ENCODE measurements at regions not wholly inside any gene's neighbourhood (a gene's known extent, or its start where the extent isn't known, plus 50 kb on each side); places are given as distances from the start of the nearest gene placed in this dataset.
"Not testable (repeated sequence)": the region's sequence is repeated elsewhere in the genome, so short reads cannot be mapped to it uniquely, and the experiment has no call there.

GRCh38 chr17:22217135-22217534 lies 524.8 kb downstream of the KCNJ18 start:
- peak overlapping the region; percentile 68; the same call in 1 of the 2 replicates for H3K9ac ChIP-seq (ENCODE audit: low read depth, low read length)
- no peaks in the 10 kb centered on the region for H3K36me3 ChIP-seq (ENCODE audit: insufficient read depth, low read depth, low read length)
- H3K4me1 ChIP-seq (ENCODE audit: insufficient read depth, low read length) = no peaks in the 10 kb centered on the region
- no peaks in the 10 kb centered on the region for H3K9me3 ChIP-seq (ENCODE audit: insufficient read depth, low read depth, low read length)
- peak overlapping the region; percentile 69; the same call in 1 of the 2 replicates for H3K4me3 ChIP-seq (ENCODE audit: low read length)
- no peak overlapping the region for H3K27ac ChIP-seq (ENCODE audit: low read length)
- no peaks in the 10 kb centered on the region for H3K27me3 ChIP-seq (ENCODE audit: insufficient read depth, low read length)

GRCh38 chr17:22221344-22221743 lies 529.0 kb downstream of the KCNJ18 start:
- no peak overlapping the region for H3K9ac ChIP-seq (ENCODE audit: low read depth, low read length)
- H3K4me3 ChIP-seq (ENCODE audit: low read length) = no peak overlapping the region
- no peaks in the 10 kb centered on the region for H3K4me1 ChIP-seq (ENCODE audit: insufficient read depth, low read length)
- no peak overlapping the region for H3K27ac ChIP-seq (ENCODE audit: low read length)
- no peaks in the 10 kb centered on the region for H3K36me3 ChIP-seq (ENCODE audit: insufficient read depth, low read depth, low read length)
- H3K27me3 ChIP-seq (ENCODE audit: insufficient read depth, low read length) = no peaks in the 10 kb centered on the region
- H3K9me3 ChIP-seq (ENCODE audit: insufficient read depth, low read depth, low read length) = no peaks in the 10 kb centered on the region

GRCh38 chr17:22226477-22226876 lies 534.2 kb downstream of the KCNJ18 start:
- not testable (repeated sequence) for H3K27me3 ChIP-seq (ENCODE audit: insufficient read depth, low read length); H3K9ac ChIP-seq (ENCODE audit: low read depth, low read length); H3K4me3 ChIP-seq (ENCODE audit: low read length); H3K36me3 ChIP-seq (ENCODE audit: insufficient read depth, low read depth, low read length); H3K27ac ChIP-seq (ENCODE audit: low read length); H3K4me1 ChIP-seq (ENCODE audit: insufficient read depth, low read length); H3K9me3 ChIP-seq (ENCODE audit: insufficient read depth, low read depth, low read length)

- not testable (repeated sequence) for H3K4me1 ChIP-seq (ENCODE audit: insufficient read depth, low read length); H3K27ac ChIP-seq (ENCODE audit: low read length); H3K4me3 ChIP-seq (ENCODE audit: low read length); H3K27me3 ChIP-seq (ENCODE audit: insufficient read depth, low read length); H3K36me3 ChIP-seq (ENCODE audit: insufficient read depth, low read depth, low read length); H3K9me3 ChIP-seq (ENCODE audit: insufficient read depth, low read depth, low read length); H3K9ac ChIP-seq (ENCODE audit: low read depth, low read length)
These were observed 534.6 kb downstream of the KCNJ18 start for GRCh38 chr17:22226932-22227331.

GRCh38 chr17:22227699-22228553 lies 535.6 kb downstream of the KCNJ18 start:
- not testable (repeated sequence) for H3K36me3 ChIP-seq (ENCODE audit: insufficient read depth, low read depth, low read length); H3K9ac ChIP-seq (ENCODE audit: low read depth, low read length); H3K4me1 ChIP-seq (ENCODE audit: insufficient read depth, low read length); H3K4me3 ChIP-seq (ENCODE audit: low read length); H3K27me3 ChIP-seq (ENCODE audit: insufficient read depth, low read length); H3K27ac ChIP-seq (ENCODE audit: low read length)
- peaks cover 15% of the 10 kb centered on the region for H3K9me3 ChIP-seq (ENCODE audit: insufficient read depth, low read depth, low read length)

GRCh38 chr17:22229821-22230220 lies 537.5 kb downstream of the KCNJ18 start:
- H3K9me3 ChIP-seq (ENCODE audit: insufficient read depth, low read depth, low read length) = peaks cover 34% of the 10 kb centered on the region
- H3K36me3 ChIP-seq (ENCODE audit: insufficient read depth, low read depth, low read length); H3K4me3 ChIP-seq (ENCODE audit: low read length); H3K27ac ChIP-seq (ENCODE audit: low read length); H3K9ac ChIP-seq (ENCODE audit: low read depth, low read length); H3K27me3 ChIP-seq (ENCODE audit: insufficient read depth, low read length); H3K4me1 ChIP-seq (ENCODE audit: insufficient read depth, low read length): not testable (repeated sequence)

- H3K9me3 ChIP-seq (ENCODE audit: insufficient read depth, low read depth, low read length) = peaks cover 62% of the 10 kb centered on the region
- no peaks in the 10 kb centered on the region for H3K27me3 ChIP-seq (ENCODE audit: insufficient read depth, low read length)
- H3K9ac ChIP-seq (ENCODE audit: low read depth, low read length) = no peak overlapping the region
- H3K36me3 ChIP-seq (ENCODE audit: insufficient read depth, low read depth, low read length) = no peaks in the 10 kb centered on the region
- H3K4me3 ChIP-seq (ENCODE audit: low read length) = no peak overlapping the region
- no peak overlapping the region for H3K27ac ChIP-seq (ENCODE audit: low read length)
- H3K4me1 ChIP-seq (ENCODE audit: insufficient read depth, low read length) = no peaks in the 10 kb centered on the region
These were observed 541.1 kb downstream of the KCNJ18 start for GRCh38 chr17:22233382-22233781.

GRCh38 chr17:22242472-22242871 lies 550.1 kb downstream of the KCNJ18 start:
- no peaks in the 10 kb centered on the region for H3K36me3 ChIP-seq (ENCODE audit: insufficient read depth, low read depth, low read length)
- H3K27ac ChIP-seq (ENCODE audit: low read length) = no peak overlapping the region
- H3K4me1 ChIP-seq (ENCODE audit: insufficient read depth, low read length) = no peaks in the 10 kb centered on the region
- H3K9me3 ChIP-seq (ENCODE audit: insufficient read depth, low read depth, low read length) = peaks cover 81% of the 10 kb centered on the region
- no peaks in the 10 kb centered on the region for H3K27me3 ChIP-seq (ENCODE audit: insufficient read depth, low read length)
- no peak overlapping the region for H3K9ac ChIP-seq (ENCODE audit: low read depth, low read length)
- H3K4me3 ChIP-seq (ENCODE audit: low read length) = no peak overlapping the region

- Histone ChIP-seq H3K4me1 (ENCODE audit: insufficient read depth, low read length) (no peaks in the 10 kb centered on the region), H3K9me3 (ENCODE audit: insufficient read depth, low read depth, low read length) (peaks cover 94% of the 10 kb centered on the region), H3K36me3 (ENCODE audit: insufficient read depth, low read depth, low read length) (no peaks in the 10 kb centered on the region), H3K9ac (ENCODE audit: low read depth, low read length) (no peak overlapping the region), H3K4me3 (ENCODE audit: low read length) (no peak overlapping the region), H3K27me3 (ENCODE audit: insufficient read depth, low read length) (no peaks in the 10 kb centered on the region), H3K27ac (ENCODE audit: low read length) (no peak overlapping the region)
These were observed 559.2 kb downstream of the KCNJ18 start for GRCh38 chr17:22251498-22251897.

- no peaks in the 10 kb centered on the region for H3K4me1 ChIP-seq (ENCODE audit: insufficient read depth, low read length)
- H3K9ac ChIP-seq (ENCODE audit: low read depth, low read length) = no peak overlapping the region
- no peaks in the 10 kb centered on the region for H3K36me3 ChIP-seq (ENCODE audit: insufficient read depth, low read depth, low read length)
- H3K27me3 ChIP-seq (ENCODE audit: insufficient read depth, low read length) = no peaks in the 10 kb centered on the region
- H3K27ac ChIP-seq (ENCODE audit: low read length) = no peak overlapping the region
- peaks cover 95% of the 10 kb centered on the region for H3K9me3 ChIP-seq (ENCODE audit: insufficient read depth, low read depth, low read length)
- no peak overlapping the region for H3K4me3 ChIP-seq (ENCODE audit: low read length)
These were observed 560.7 kb downstream of the KCNJ18 start for GRCh38 chr17:22253007-22253406.

- H3K4me1 ChIP-seq (ENCODE audit: insufficient read depth, low read length) = no peaks in the 10 kb centered on the region
- no peaks in the 10 kb centered on the region for H3K36me3 ChIP-seq (ENCODE audit: insufficient read depth, low read depth, low read length)
- no peak overlapping the region for H3K9ac ChIP-seq (ENCODE audit: low read depth, low read length)
- H3K27me3 ChIP-seq (ENCODE audit: insufficient read depth, low read length) = no peaks in the 10 kb centered on the region
- no peak overlapping the region for H3K4me3 ChIP-seq (ENCODE audit: low read length)
- peaks cover 96% of the 10 kb centered on the region for H3K9me3 ChIP-seq (ENCODE audit: insufficient read depth, low read depth, low read length)
- no peak overlapping the region for H3K27ac ChIP-seq (ENCODE audit: low read length)
These were observed 573.5 kb downstream of the KCNJ18 start for GRCh38 chr17:22265807-22266206.

GRCh38 chr17:22266231-22266630 lies 573.9 kb downstream of the KCNJ18 start:
- H3K9me3 ChIP-seq (ENCODE audit: insufficient read depth, low read depth, low read length) = peaks cover 96% of the 10 kb centered on the region

More at GRCh38 chr17:22266231-22266630, 573.9 kb downstream of the KCNJ18 start:
- Histone ChIP-seq H3K4me3 (ENCODE audit: low read length) (no peak overlapping the region), H3K9ac (ENCODE audit: low read depth, low read length) (no peak overlapping the region), H3K36me3 (ENCODE audit: insufficient read depth, low read depth, low read length) (no peaks in the 10 kb centered on the region), H3K4me1 (ENCODE audit: insufficient read depth, low read length) (no peaks in the 10 kb centered on the region), H3K27me3 (ENCODE audit: insufficient read depth, low read length) (no peaks in the 10 kb centered on the region), H3K27ac (ENCODE audit: low read length) (no peak overlapping the region)

Measured in iPS-20b (cell line).